HepG2 (cell line): ENCODE measurements at regions not wholly inside any gene's neighbourhood (a gene's known extent, or its start where the extent isn't known, plus 50 kb on each side); places are given as distances from the start of the nearest gene placed in this dataset.

ENCODE experiments used
- CBFB ChIP-seq: sonication (generic); formaldehyde crosslinking; IDR thresholded peaks from 2 replicates; pipeline ENCODE4 v1.4.0; 2020; ENCODE audit warnings: missing genetic modification reagents
- CEBPG ChIP-seq: IDR thresholded peaks from 2 replicates; pipeline ENCODE4 v1.6.1; 2016
- HNRNPLL ChIP-seq: fragments of 200-400 bp; formaldehyde crosslinking; IDR thresholded peaks from 2 replicates; pipeline ENCODE4 v1.6.1; 2017; ENCODE audit warnings: mild to moderate bottlenecking, low read depth, low read length; ENCODE audit not compliant: poor library complexity, severe bottlenecking
- HNRNPUL1 ChIP-seq: fragments of 200-400 bp; formaldehyde crosslinking; IDR thresholded peaks from 2 replicates; pipeline ENCODE4 v1.6.1; 2017; ENCODE audit warnings: low read depth, mild to moderate bottlenecking, low read length, moderate library complexity
- KLF15 ChIP-seq: sonication (generic); formaldehyde crosslinking; IDR thresholded peaks from 2 replicates; pipeline ENCODE4 v1.8.1; 2023; ENCODE audit warnings: borderline replicate concordance, mild to moderate bottlenecking, inconsistent platforms, missing genetic modification reagents, mixed read lengths
- MEIS2 ChIP-seq: sonication (generic); formaldehyde crosslinking; IDR thresholded peaks from 2 replicates; pipeline ENCODE4 v1.9.0; 2021; ENCODE audit warnings: mild to moderate bottlenecking, missing genetic modification reagents
- PCBP1 ChIP-seq: fragments of 200-400 bp; formaldehyde crosslinking; IDR thresholded peaks from 2 replicates; pipeline ENCODE4 v1.6.1; 2017; ENCODE audit warnings: mild to moderate bottlenecking, low read depth, low read length, borderline replicate concordance
- POGZ ChIP-seq: sonication (generic); formaldehyde crosslinking; IDR thresholded peaks from 2 replicates; pipeline ENCODE4 v1.4.0; 2020; ENCODE audit warnings: mild to moderate bottlenecking, missing genetic modification reagents
- REPIN1 ChIP-seq: sonication (generic); formaldehyde crosslinking; IDR thresholded peaks from 2 replicates; pipeline ENCODE4 v1.8.0; 2022; ENCODE audit warnings: missing genetic modification reagents, low read depth, mild to moderate bottlenecking, borderline replicate concordance
- SMAD3 ChIP-seq: sonication (generic); formaldehyde crosslinking; IDR thresholded peaks from 2 replicates; pipeline ENCODE4 v1.4.0; 2020; ENCODE audit warnings: missing genetic modification reagents
- ZFY ChIP-seq: sonication (generic); formaldehyde crosslinking; IDR thresholded peaks from 2 replicates; pipeline ENCODE4 v1.4.0; 2020; ENCODE audit warnings: missing genetic modification reagents
- ZMAT3 ChIP-seq: sonication (generic); formaldehyde crosslinking; conservative IDR thresholded peaks from 2 replicates; pipeline ENCODE4 v1.7.0; 2021; ENCODE audit warnings: missing genetic modification reagents
- ZMYM4 ChIP-seq: sonication (generic); formaldehyde crosslinking; IDR thresholded peaks from 2 replicates; pipeline ENCODE4 v1.8.1; 2023; ENCODE audit warnings: mild to moderate bottlenecking, missing genetic modification reagents
- ZNF180 ChIP-seq: sonication (generic); formaldehyde crosslinking; IDR thresholded peaks from 2 replicates; pipeline ENCODE4 v1.4.0; 2020; ENCODE audit warnings: low read depth, missing genetic modification reagents, borderline replicate concordance
- ZNF205 ChIP-seq: IDR thresholded peaks from 2 replicates; pipeline ENCODE4 v1.6.1; 2018; ENCODE audit warnings: missing biosample characterization, missing genetic modification reagents
- ZNF337 ChIP-seq: sonication (generic); formaldehyde crosslinking; IDR thresholded peaks from 2 replicates; pipeline ENCODE4 v1.5.1; 2020; ENCODE audit warnings: missing genetic modification reagents, low read depth, mild to moderate bottlenecking, borderline replicate concordance
- ZNF343 ChIP-seq: sonication (generic); formaldehyde crosslinking; IDR thresholded peaks from 2 replicates; pipeline ENCODE4 v1.4.0; 2020; ENCODE audit warnings: mild to moderate bottlenecking, missing genetic modification reagents
- ZNF382 ChIP-seq: sonication (generic); formaldehyde crosslinking; IDR thresholded peaks from 2 replicates; pipeline ENCODE4 v1.5.0; 2020; ENCODE audit warnings: missing genetic modification reagents, mild to moderate bottlenecking, borderline replicate concordance
- ZNF776 ChIP-seq: sonication (generic); formaldehyde crosslinking; IDR thresholded peaks from 2 replicates; pipeline ENCODE4 v1.4.0; 2020; ENCODE audit warnings: mild to moderate bottlenecking, missing genetic modification reagents
- TF ChIP-seq, protein P1 (sequence below): sonication (generic); formaldehyde crosslinking; IDR thresholded peaks from 2 replicates; pipeline ENCODE4 v1.8.0; 2022; ENCODE audit warnings: missing genetic modification reagents, mild to moderate bottlenecking, inconsistent platforms, borderline replicate concordance
- TF ChIP-seq, protein P2 (sequence below): sonication (generic); formaldehyde crosslinking; IDR thresholded peaks from 2 replicates; pipeline ENCODE4 v1.4.0; 2020; ENCODE audit warnings: missing genetic modification reagents
- TF ChIP-seq, protein P3 (sequence below): sonication (generic); formaldehyde crosslinking; IDR thresholded peaks from 2 replicates; pipeline ENCODE4 v1.4.0; 2020; ENCODE audit warnings: missing genetic modification reagents

DNA sequence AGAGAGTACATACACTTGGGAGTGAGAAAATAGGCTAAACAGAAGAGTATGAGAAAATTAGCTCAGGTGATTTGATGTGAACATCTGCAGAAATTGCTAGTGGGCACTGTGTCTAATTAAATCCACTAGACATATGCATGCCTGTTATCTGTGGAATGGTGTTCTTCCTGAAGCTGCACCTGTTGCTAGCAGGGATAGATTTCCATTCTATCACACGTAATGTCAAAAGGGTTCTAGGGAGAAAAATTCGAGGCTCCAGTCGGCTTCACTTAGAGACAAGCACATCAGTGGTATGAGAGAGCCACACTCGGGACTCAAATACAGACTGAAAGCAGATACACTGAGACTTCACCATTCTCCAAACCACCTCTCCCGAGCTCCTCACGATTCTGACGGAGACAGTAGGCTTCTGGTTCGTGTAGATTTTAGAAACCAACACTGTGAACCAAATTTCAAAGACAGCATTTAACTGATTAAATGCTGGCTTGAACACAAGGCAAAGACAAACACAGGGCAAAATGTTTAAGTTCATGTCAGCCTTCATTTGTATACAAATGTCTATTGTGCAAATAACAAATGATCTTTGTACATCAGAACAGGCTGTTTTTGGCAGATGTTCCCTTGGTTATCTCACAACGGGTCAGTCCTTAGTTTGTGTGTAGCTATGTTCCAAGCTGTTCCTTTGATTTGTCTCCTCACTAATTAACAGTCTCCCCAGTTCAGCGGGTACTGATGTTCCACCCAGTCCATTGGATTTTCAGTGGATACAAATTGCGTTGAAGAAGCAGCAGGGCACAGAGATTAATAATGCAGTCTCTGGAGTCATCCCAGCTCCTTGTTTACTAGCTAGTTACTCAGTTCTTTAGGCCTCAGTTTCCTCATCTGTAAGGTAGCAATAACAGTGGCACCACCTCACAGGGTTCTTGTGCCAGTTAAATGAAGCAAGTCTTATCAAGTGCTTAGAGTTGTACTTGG is 131.0 kb upstream of the IFNGR1 start (continued):
- TF ChIP-seq ZFY (CRISPR knock-in tag), result peak; percentile 47; the same call in 1 of the 2 replicates
- peak; percentile 66 for TF ChIP-seq ZMYM4 (CRISPR knock-in tag)
- TF ChIP-seq HNRNPUL1, result 0 out of 2 replicates have a peak, but pooled peaks have one; percentile 36
- no peak for TF ChIP-seq ZNF382 (CRISPR knock-in tag)
- TF ChIP-seq, protein P1, sequence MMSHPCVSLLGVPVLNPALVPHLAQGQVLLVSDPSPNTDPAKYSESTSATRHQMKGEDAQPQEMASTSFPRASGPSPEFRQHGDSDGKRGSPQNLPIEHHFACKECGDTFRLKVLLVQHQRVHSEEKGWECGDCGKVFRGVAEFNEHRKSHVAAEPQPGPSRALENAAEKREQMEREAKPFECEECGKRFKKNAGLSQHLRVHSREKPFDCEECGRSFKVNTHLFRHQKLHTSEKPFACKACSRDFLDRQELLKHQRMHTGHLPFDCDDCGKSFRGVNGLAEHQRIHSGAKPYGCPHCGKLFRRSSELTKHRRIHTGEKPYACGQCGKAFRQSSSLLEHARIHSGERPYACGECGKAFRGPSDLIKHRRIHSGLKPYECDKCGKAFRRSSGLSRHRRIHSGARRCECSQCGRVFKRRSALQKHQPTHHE (CRISPR knock-in tag), result peak; percentile 33; the same call in 1 of the 2 replicates
- TF ChIP-seq POGZ, result peak; percentile 44; the same call in 1 of the 2 replicates
- TF ChIP-seq KLF15, result no peak
- TF ChIP-seq HNRNPLL, result no peak
- no peak for TF ChIP-seq ZMAT3 (CRISPR knock-in tag)
- TF ChIP-seq, protein P2, sequence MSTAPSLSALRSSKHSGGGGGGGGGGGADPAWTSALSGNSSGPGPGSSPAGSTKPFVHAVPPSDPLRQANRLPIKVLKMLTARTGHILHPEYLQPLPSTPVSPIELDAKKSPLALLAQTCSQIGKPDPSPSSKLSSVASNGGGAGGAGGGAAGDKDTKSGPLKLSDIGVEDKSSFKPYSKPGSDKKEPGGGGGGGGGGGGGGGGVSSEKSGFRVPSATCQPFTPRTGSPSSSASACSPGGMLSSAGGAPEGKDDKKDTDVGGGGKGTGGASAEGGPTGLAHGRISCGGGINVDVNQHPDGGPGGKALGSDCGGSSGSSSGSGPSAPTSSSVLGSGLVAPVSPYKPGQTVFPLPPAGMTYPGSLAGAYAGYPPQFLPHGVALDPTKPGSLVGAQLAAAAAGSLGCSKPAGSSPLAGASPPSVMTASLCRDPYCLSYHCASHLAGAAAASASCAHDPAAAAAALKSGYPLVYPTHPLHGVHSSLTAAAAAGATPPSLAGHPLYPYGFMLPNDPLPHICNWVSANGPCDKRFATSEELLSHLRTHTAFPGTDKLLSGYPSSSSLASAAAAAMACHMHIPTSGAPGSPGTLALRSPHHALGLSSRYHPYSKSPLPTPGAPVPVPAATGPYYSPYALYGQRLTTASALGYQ, result peak; percentile 70; the same call in 1 of the 2 replicates
- no peak for TF ChIP-seq PCBP1
- no peak for TF ChIP-seq ZNF180 (CRISPR knock-in tag)
- peak; percentile 74; the same call in 1 of the 2 replicates for TF ChIP-seq MEIS2 (CRISPR knock-in tag)
- TF ChIP-seq, protein P3, sequence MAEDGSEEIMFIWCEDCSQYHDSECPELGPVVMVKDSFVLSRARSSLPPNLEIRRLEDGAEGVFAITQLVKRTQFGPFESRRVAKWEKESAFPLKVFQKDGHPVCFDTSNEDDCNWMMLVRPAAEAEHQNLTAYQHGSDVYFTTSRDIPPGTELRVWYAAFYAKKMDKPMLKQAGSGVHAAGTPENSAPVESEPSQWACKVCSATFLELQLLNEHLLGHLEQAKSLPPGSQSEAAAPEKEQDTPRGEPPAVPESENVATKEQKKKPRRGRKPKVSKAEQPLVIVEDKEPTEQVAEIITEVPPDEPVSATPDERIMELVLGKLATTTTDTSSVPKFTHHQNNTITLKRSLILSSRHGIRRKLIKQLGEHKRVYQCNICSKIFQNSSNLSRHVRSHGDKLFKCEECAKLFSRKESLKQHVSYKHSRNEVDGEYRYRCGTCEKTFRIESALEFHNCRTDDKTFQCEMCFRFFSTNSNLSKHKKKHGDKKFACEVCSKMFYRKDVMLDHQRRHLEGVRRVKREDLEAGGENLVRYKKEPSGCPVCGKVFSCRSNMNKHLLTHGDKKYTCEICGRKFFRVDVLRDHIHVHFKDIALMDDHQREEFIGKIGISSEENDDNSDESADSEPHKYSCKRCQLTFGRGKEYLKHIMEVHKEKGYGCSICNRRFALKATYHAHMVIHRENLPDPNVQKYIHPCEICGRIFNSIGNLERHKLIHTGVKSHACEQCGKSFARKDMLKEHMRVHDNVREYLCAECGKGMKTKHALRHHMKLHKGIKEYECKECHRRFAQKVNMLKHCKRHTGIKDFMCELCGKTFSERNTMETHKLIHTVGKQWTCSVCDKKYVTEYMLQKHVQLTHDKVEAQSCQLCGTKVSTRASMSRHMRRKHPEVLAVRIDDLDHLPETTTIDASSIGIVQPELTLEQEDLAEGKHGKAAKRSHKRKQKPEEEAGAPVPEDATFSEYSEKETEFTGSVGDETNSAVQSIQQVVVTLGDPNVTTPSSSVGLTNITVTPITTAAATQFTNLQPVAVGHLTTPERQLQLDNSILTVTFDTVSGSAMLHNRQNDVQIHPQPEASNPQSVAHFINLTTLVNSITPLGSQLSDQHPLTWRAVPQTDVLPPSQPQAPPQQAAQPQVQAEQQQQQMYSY (CRISPR knock-in tag), result no peak; the same call in 1 of the 2 replicates
- peak; percentile 87 for TF ChIP-seq REPIN1 (CRISPR knock-in tag)
- peak; percentile 74 for TF ChIP-seq SMAD3 (CRISPR knock-in tag)
- TF ChIP-seq ZNF337 (CRISPR knock-in tag), result no peak; the same call in 1 of the 2 replicates
- TF ChIP-seq ZNF343, result 0 out of 2 replicates have a peak, but pooled peaks have one; percentile 63
- TF ChIP-seq ZNF205, result 0 out of 2 replicates have a peak, but pooled peaks have one; percentile 22
- TF ChIP-seq CBFB, result 0 out of 2 replicates have a peak, but pooled peaks have one; percentile 16
- peak; percentile 78 for TF ChIP-seq CEBPG (CRISPR knock-in tag)
- no peak for TF ChIP-seq ZNF776 (CRISPR knock-in tag)
